Cerebellar cortex (tissue), 1 donor: ENCODE measurements at regions not wholly inside any gene's neighbourhood (a gene's known extent, or its start where the extent isn't known, plus 50 kb on each side); places are given as distances from the start of the nearest gene placed in this dataset.

ENCODE experiments used
- DNase-seq: peaks from one replicate; pipeline ENCODE4 v3.0.0-alpha.2; 2015; ENCODE audit warnings: low spot score

GRCh38 chr13:73894995-73895571 lies 239.1 kb downstream of the KLF12 start:
- no peak for DNase-seq

GRCh38 chr13:73893833-73894232 lies 240.4 kb downstream of the KLF12 start:
- DNase-seq, result no peak

GRCh38 chr13:73891805-73892204 lies 242.4 kb downstream of the KLF12 start:
- no peak for DNase-seq

GRCh38 chr13:73883162-73883561 lies 251.0 kb downstream of the KLF12 start:
- no peak for DNase-seq

DNA sequence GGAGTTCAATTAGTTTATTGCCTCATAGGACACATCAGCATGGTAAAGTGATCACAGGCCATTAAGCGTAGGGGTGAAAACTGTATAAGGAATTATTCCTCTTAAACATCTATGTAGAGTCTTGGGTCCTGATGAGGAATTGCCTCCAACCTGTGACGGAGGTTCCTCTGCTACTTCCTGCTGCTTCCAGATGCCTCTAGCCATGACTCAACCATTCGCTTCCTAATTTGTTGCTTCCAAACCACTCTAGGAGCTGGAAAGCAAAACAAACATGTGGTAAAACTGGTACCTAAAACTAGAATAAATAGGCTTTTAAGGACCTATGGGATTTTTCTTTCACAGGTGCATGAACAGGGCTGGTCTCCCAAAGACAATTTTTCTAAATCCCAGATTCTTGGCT lies 253.8 kb downstream of the KLF12 start:
- no peak for DNase-seq

GRCh38 chr13:73879346-73880015 lies 254.7 kb downstream of the KLF12 start:
- DNase-seq, result no peak

DNA sequence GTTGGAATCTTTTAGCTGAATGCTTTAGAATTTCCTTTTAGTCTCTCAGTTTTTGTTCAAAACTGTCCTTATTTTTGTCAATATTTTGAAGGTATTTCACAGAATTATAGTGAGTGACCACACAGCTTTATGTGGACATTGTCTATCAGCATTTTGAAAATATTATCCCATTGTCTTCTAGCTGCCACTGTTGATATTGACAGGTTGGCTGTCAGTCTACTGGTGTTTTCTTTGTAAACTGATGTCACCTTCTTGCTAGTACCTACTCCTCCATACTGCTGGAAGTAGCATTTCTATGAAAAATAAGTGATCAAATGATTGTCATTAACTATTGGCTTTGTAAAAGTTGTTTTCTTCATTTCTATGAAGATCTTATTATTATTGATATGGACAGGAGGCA lies 256.8 kb downstream of the KLF12 start:
- no peak for DNase-seq

GRCh38 chr13:73876323-73876722 lies 257.9 kb downstream of the KLF12 start:
- DNase-seq, result no peak

GRCh38 chr13:73873940-73874830 lies 260.0 kb downstream of the KLF12 start:
- DNase-seq, result no peak

- no peak for DNase-seq
Measured at GRCh38 chr13:73872397-73872796, 261.8 kb downstream of the KLF12 start.

DNA sequence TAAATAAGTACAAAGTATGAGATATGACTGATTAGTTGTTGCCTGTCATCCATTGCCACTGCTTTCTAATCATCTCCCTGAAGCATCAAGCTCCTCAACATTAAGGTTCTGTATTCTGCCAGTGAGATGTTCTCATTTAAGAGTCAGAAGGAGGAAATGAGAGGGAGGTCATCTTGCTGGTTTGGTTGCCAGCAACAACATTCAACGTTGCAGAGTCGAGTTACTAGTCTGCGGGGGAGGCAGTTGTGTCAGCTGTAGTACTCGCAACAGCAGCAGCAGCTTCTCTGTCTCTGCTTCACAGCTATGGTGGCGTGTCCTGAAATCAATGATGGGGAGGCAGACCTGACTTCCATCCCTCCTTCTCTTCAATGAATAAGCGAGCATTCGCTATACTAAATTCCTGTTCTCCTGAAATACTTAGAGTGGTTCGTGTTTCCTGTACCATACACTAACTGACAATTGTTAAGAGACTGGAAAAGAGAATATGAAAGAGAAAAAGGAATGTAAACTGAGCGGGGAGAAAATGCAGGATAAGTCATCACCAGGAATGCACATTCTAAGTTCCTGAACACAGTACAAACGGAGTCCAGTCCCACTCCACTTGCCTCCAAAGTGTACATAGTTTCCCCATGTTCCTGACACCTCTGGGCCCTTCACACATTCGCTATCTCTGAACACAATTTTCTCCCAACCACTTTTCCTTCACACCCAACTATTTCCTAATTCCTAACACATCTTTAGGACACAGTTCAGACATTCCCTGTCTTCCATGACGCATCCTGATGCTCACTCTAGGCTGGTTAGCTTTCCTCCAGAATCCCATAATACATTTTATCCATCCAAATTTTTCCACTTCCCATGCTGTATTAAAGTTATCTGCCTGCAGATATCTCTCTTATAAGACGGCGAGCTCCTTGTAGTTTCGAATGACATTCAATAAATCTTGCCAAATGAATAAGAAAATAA lies 263.0 kb downstream of the KLF12 start:
- no peak for DNase-seq

DNA sequence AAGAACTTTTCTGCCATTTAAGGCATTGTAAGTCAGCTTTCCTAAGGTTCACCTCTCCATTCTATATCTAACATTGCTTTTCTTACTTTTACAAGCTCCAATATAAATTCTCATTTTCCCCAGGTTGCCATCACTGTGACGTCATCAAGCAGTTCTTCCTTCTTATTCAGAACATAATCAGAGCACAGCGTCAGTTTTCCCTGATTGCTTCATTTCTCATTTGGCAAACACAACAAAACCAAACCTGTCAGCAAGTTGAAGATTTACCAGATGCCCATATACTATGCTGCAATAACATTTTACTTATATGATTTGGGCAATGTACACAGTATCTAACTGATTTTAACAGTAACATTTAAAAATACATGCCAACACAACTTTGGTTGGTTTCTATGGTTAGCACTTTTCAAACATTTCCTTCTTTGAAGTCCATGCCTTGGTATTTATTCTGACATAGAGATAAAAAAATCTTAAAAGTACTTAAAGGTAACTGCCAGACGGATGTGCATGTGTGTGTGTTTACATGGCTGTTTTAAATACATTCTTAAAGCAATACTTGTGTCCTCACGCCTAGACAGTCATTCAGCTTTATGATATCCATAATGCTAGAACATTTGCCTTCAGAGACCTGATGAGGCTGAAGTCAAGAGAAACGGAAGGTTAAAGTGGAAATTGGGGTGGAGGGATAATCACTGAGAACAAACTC lies 264.0 kb downstream of the KLF12 start:
- DNase-seq, result no peak

- DNase-seq, result no peak
Measured at GRCh38 chr13:73865027-73865426, 269.2 kb downstream of the KLF12 start.

- DNase-seq, result no peak
Measured at GRCh38 chr13:73861136-73861535, 273.1 kb downstream of the KLF12 start.

DNA sequence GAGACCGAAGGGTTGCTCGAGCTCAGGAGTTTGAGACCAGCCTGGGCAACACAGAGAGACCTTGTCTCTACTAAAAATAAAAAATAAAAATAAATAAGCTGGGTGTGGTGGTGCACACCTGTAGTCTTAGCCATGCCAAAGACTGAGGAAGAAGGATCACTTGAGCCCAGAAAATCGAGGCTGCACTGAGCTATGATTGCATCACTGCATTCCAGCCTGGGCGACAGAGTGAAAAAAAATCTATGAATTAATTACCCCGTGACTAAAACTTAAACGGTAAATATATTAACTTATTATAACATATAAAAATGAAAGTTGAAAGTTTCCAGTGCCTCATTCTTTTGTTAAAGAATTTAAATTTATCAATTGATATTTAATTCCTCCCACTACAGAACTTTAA lies 273.7 kb downstream of the KLF12 start:
- no peak for DNase-seq

GRCh38 chr13:73859841-73860240 lies 274.4 kb downstream of the KLF12 start:
- no peak for DNase-seq

GRCh38 chr13:73857106-73857505 lies 277.1 kb downstream of the KLF12 start:
- DNase-seq, result no peak

- no peak for DNase-seq
Measured at GRCh38 chr13:73851104-73851503, 283.1 kb downstream of the KLF12 start.

DNA sequence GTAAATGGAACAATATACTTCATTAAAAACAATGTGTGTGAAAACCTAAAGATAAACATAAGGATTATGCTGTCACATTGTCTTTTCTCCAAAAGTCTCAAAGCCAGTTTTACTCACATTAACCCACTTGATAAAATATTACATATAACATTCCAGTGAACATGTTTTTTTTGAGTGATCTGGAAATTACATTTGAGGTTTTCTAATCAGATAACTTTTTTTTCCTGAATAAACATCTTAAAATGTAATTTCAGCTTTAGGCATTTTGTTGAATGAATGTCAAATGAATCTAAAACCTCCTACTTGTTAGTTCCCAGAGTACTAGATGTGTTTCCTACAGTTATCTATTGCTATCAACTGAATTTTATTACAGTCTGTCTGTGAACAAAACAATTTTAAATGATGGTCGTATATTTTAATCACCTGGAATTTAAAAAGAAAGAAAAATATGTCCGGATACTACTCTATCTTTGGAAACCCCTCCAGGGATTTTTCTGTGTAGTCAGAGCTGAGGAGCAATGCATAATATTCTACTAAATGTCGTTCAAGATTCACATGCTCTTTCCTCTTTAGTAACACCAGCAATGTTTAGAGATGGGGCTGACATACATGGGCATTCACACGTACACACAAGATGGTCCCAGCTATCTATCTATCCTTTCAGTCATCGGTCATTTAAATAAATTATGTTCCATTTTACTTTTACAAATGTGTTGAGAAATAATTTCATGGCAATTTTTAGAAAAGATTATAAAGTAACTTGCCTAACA lies 283.9 kb downstream of the KLF12 start:
- DNase-seq, result no peak

DNA sequence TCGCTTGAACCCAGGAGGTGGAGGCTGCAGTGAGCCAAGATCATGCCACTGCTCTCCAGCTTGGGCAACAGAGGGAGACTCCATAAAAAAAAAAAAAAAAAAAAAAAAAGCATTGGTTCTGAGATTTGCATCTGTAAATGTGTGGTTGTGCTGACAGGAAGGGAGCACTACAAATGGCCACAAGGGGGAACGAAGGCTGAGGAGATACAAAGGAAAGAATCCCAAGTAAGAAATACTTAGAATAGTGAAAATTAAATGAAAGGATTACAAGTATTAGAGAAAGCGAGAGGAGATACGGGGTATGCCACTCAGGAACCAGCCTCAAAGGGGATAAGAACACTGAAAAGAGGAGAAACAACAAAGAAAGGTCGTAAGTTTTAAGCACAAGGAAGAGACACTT lies 284.9 kb downstream of the KLF12 start:
- DNase-seq, result no peak

GRCh38 chr13:73844986-73845385 lies 289.2 kb downstream of the KLF12 start:
- DNase-seq, result no peak
